A673 (cell line): ENCODE measurements at regions not wholly inside any gene's neighbourhood (a gene's known extent, or its start where the extent isn't known, plus 50 kb on each side); places are given as distances from the start of the nearest gene placed in this dataset.

Experiments
- EZH2 ChIP-seq: fragments of 200-600 bp; sonication (generic); IDR thresholded peaks from 2 replicates; pipeline ENCODE4 v1.6.1; 2017; ENCODE audit warnings: borderline replicate concordance, low read depth, mild to moderate bottlenecking, mixed read lengths, antibody characterized with exemption, low read length; ENCODE audit not compliant: poor library complexity, severe bottlenecking
- TF ChIP-seq, protein P1 (sequence below): fragments of 300-800, 200-600 bp; sonication (generic); conservative IDR thresholded peaks from 2 replicates; pipeline ENCODE4 v1.5.1; 2017; ENCODE audit warnings: low read depth, mild to moderate bottlenecking, antibody characterized with exemption, low read length, moderate library complexity, mixed read lengths

DNA sequence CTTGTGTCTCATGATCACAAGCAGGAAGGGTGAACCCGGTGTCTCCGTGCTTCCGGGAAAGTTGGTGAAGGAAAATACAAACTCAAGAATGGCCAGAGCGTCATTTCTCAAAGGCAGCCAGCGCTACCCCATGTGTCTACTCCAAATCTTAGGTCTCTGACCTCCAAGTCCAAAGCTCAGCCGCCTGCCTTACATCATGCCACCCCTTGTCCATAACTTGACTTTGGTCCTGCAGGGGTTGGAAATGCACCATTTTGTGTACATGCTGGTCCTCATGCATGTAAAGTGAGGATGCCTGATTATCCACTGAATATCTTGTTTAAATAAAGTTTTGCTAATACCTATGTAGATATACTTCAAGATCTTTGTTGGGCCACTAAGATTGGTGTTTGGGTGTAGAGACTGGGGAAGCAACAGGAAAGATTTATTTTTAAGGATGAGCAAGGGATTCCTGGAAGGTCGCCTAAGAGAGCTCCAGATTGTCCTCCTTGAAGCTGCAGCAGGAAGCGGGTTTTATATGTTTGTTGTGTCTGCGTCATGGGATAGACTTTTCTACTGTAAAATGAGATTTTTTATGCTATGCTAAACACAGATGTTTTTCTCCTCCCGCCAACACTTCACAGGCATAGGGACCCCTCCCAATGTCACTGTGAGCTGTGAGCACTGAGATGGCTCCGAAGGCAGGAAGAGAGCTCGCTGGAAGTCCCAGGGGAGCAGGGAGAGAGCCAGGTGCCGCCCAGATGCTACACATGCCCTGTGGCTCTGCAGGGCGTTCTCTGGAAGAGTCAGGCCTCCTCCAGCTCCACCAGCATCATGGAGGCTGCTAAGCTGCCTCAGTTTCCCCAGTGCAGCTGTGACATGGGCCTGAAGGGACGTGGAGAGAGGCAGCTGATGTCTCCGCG is 176.2 kb upstream of the HDAC4 start:
- TF ChIP-seq, protein P1, sequence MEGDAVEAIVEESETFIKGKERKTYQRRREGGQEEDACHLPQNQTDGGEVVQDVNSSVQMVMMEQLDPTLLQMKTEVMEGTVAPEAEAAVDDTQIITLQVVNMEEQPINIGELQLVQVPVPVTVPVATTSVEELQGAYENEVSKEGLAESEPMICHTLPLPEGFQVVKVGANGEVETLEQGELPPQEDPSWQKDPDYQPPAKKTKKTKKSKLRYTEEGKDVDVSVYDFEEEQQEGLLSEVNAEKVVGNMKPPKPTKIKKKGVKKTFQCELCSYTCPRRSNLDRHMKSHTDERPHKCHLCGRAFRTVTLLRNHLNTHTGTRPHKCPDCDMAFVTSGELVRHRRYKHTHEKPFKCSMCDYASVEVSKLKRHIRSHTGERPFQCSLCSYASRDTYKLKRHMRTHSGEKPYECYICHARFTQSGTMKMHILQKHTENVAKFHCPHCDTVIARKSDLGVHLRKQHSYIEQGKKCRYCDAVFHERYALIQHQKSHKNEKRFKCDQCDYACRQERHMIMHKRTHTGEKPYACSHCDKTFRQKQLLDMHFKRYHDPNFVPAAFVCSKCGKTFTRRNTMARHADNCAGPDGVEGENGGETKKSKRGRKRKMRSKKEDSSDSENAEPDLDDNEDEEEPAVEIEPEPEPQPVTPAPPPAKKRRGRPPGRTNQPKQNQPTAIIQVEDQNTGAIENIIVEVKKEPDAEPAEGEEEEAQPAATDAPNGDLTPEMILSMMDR = no peak
- no peak for TF ChIP-seq EZH2
